Caco-2 (cell line): ENCODE measurements at regions not wholly inside any gene's neighbourhood (a gene's known extent, or its start where the extent isn't known, plus 50 kb on each side); places are given as distances from the start of the nearest gene placed in this dataset.

Experiments used
- BruUV-seq: library from RNA; stranded (reverse); fragments of 400-500 nt; replicated peaks from 2 replicates; lab custom pipeline; 2021; lab: Mats Ljungman, UMichigan
- CTCF ChIA-PET: fragments of 300-600 bp; sonication (Branson Sonifier 250); formaldehyde crosslinking; loops from one replicate; lab custom pipeline; 2022; ENCODE audit warnings: antibody characterized with exemption; lab: Charles Lee
- POLR2A ChIA-PET: fragments of 300-600 bp; sonication (Branson Sonifier 250); formaldehyde crosslinking; loops from one replicate; lab custom pipeline; 2022; ENCODE audit warnings: antibody characterized with exemption; lab: Charles Lee
- DNase-seq, 2 experiments: peaks; one replicate each; pipeline versions ENCODE4 v3.0.0 to v3.0.0-alpha.2; 2020 to 2022
- H3K27me3 ChIP-seq: replicated peaks from 2 replicates; pipeline ENCODE4 v1.6.0; 2011; ENCODE audit warnings: low read length; ENCODE audit not compliant: control insufficient read depth, insufficient read depth
- H3K36me3 ChIP-seq: 2 replicates; pipeline ENCODE4 v1.5.1; 2011; ENCODE audit warnings: low read length; ENCODE audit not compliant: control insufficient read depth, insufficient read depth
- H3K4me1 ChIP-seq: fragments of 250-450 bp; sonication (Bioruptor Pico); 2 replicates; pipeline ENCODE4 v1.5.1; 2020; ENCODE audit warnings: mild to moderate bottlenecking
- H3K4me3 ChIP-seq: 2 replicates; pipeline ENCODE4 v1.5.1; 2011; ENCODE audit warnings: low read depth, mild to moderate bottlenecking, control low read depth, low read length
- H3K9me3 ChIP-seq: fragments of 250-450 bp; sonication (Bioruptor Pico); 2 replicates; pipeline ENCODE4 v1.5.1; 2020; ENCODE audit warnings: mild to moderate bottlenecking, moderate library complexity
- H3K27ac Mint-ChIP-seq: one replicate; pipeline ENCODE4 v1.8.0; 2022; ENCODE audit warnings: mixed read lengths; ENCODE audit not compliant: unreplicated experiment
- H3K27me3 Mint-ChIP-seq: one replicate; pipeline ENCODE4 v1.8.0; 2022; ENCODE audit warnings: mixed read lengths; ENCODE audit not compliant: insufficient read depth, unreplicated experiment
- H3K36me3 Mint-ChIP-seq: one replicate; pipeline ENCODE4 v1.8.0; 2022; ENCODE audit warnings: mild to moderate bottlenecking, mixed read lengths; ENCODE audit not compliant: insufficient read depth, unreplicated experiment
- H3K4me1 Mint-ChIP-seq: one replicate; pipeline ENCODE4 v1.8.0; 2022; ENCODE audit warnings: low read depth, mixed read lengths; ENCODE audit not compliant: unreplicated experiment
- H3K4me3 Mint-ChIP-seq: one replicate; pipeline ENCODE4 v1.8.0; 2022; ENCODE audit warnings: mild to moderate bottlenecking, moderate library complexity, mixed read lengths; ENCODE audit not compliant: unreplicated experiment
- H3K9me3 Mint-ChIP-seq: one replicate; pipeline ENCODE4 v1.8.0; 2022; ENCODE audit warnings: mixed read lengths; ENCODE audit not compliant: unreplicated experiment
- CTCF ChIP-seq, 2 experiments: fragments of 200-600 bp in 1 of 2; IDR thresholded peaks; 1 replicate in 1 of 2; 2 replicates in 1 of 2; pipeline versions ENCODE4 v1.5.1 to v1.8.0; 2011 to 2022; ENCODE audit warnings: antibody characterized with exemption in 1 of 2, control low read depth in 1 of 2, inconsistent platforms in 1 of 2, low read depth in 1 of 2, low read length in 1 of 2, mild to moderate bottlenecking in 1 of 2, moderate library complexity in 1 of 2; ENCODE audit not compliant: insufficient read depth in 1 of 2, severe bottlenecking in 1 of 2, unreplicated experiment in 1 of 2
- intact Hi-C: fragments of 100-400 bp; cut with micrococcal nuclease; formaldehyde crosslinking; loops from one replicate; pipeline ENCODE4 v1.10.0; 2022; ENCODE audit not compliant: unreplicated experiment

- no peaks in the 10 kb centered on the region for H3K9me3 ChIP-seq
- Mint-ChIP-seq H3K4me1 (no peaks in the 10 kb centered on the region), H3K27me3 (no peaks in the 10 kb centered on the region), H3K9me3 (no peaks in the 10 kb centered on the region), H3K36me3 (no peaks in the 10 kb centered on the region), H3K4me3 (no peak overlapping the region), H3K27ac (no peak overlapping the region)
- ChIA-PET CTCF (no interaction called here), POLR2A (no interaction called here)
- no TSS peak for BruUV-seq
- no peak overlapping the region for H3K4me3 ChIP-seq
- H3K27me3 ChIP-seq, result no peaks in the 10 kb centered on the region
- no peaks in the 10 kb centered on the region for H3K36me3 ChIP-seq
- DNase-seq, result no peak
- no peaks in the 10 kb centered on the region for H3K4me1 ChIP-seq
- TF ChIP-seq CTCF (IDR thresholded peaks at IDR 0.05; ENCODE audit: insufficient read depth in 1 of 2, low read depth in 1 of 2, low read length in 1 of 2, severe bottlenecking in 1 of 2, unreplicated experiment in 1 of 2), result no peak
- intact Hi-C loops, result no loop called here
Measured at GRCh38 chrX:124984140-124984813, 335.4 kb upstream of the TEX13C start.

- intact Hi-C loops, result no loop called here
- ChIA-PET CTCF (no interaction called here), POLR2A (no interaction called here)
- Mint-ChIP-seq H3K27me3 (no peaks in the 10 kb centered on the region), H3K4me3 (no peak overlapping the region), H3K9me3 (no peaks in the 10 kb centered on the region), H3K27ac (no peak overlapping the region), H3K36me3 (no peaks in the 10 kb centered on the region), H3K4me1 (no peaks in the 10 kb centered on the region)
- no TSS peak for BruUV-seq
- Histone ChIP-seq H3K4me3 (no peak overlapping the region), H3K4me1 (no peaks in the 10 kb centered on the region), H3K36me3 (no peaks in the 10 kb centered on the region), H3K27me3 (no peaks in the 10 kb centered on the region), H3K9me3 (no peaks in the 10 kb centered on the region)
- TF ChIP-seq CTCF (IDR thresholded peaks at IDR 0.05; ENCODE audit: insufficient read depth in 1 of 2, low read depth in 1 of 2, low read length in 1 of 2, severe bottlenecking in 1 of 2, unreplicated experiment in 1 of 2), result no peak
- DNase-seq, result no peak
Measured at GRCh38 chrX:124986284-124986683, 333.4 kb upstream of the TEX13C start.

- Histone ChIP-seq H3K9me3 (no peaks in the 10 kb centered on the region), H3K4me3 (no peak overlapping the region), H3K4me1 (no peaks in the 10 kb centered on the region), H3K36me3 (no peaks in the 10 kb centered on the region), H3K27me3 (no peaks in the 10 kb centered on the region)
- no TSS peak for BruUV-seq
- H3K27me3 Mint-ChIP-seq, result peaks cover 6% of the 10 kb centered on the region
- TF ChIP-seq CTCF (IDR thresholded peaks at IDR 0.05; ENCODE audit: insufficient read depth in 1 of 2, low read depth in 1 of 2, low read length in 1 of 2, severe bottlenecking in 1 of 2, unreplicated experiment in 1 of 2), result no peak
- POLR2A ChIA-PET, result no interaction called here
- intact Hi-C loops, result no loop called here
- no peak overlapping the region for H3K4me3 Mint-ChIP-seq
- no peak overlapping the region for H3K27ac Mint-ChIP-seq
- no peaks in the 10 kb centered on the region for H3K9me3 Mint-ChIP-seq
- DNase-seq, result no peak
- H3K4me1 Mint-ChIP-seq, result no peaks in the 10 kb centered on the region
- CTCF ChIA-PET, result no interaction called here
- H3K36me3 Mint-ChIP-seq, result no peaks in the 10 kb centered on the region
Measured at GRCh38 chrX:124993735-124994134, 325.9 kb upstream of the TEX13C start.
